GM12891 (cell line): ENCODE measurements at regions not wholly inside any gene's neighbourhood (a gene's known extent, or its start where the extent isn't known, plus 50 kb on each side); places are given as distances from the start of the nearest gene placed in this dataset.

Experiments
- PAX5 ChIP-seq: IDR thresholded peaks from 2 replicates; pipeline ENCODE4 v1.6.1; 2011; ENCODE audit warnings: low read length, moderate library complexity, mild to moderate bottlenecking; ENCODE audit not compliant: insufficient read depth, severe bottlenecking
- POLR2A ChIP-seq: IDR thresholded peaks from 2 replicates; pipeline ENCODE4 v1.6.1; 2011; ENCODE audit warnings: low read depth, low read length, control low read depth
- POLR2AphosphoS5 ChIP-seq: IDR thresholded peaks from 2 replicates; pipeline ENCODE4 v1.6.1; 2011; ENCODE audit warnings: low read depth, low read length, control low read depth
- TAF1 ChIP-seq: IDR thresholded peaks from 2 replicates; pipeline ENCODE4 v1.6.1; 2011; ENCODE audit warnings: low read depth, low read length, control low read depth

DNA sequence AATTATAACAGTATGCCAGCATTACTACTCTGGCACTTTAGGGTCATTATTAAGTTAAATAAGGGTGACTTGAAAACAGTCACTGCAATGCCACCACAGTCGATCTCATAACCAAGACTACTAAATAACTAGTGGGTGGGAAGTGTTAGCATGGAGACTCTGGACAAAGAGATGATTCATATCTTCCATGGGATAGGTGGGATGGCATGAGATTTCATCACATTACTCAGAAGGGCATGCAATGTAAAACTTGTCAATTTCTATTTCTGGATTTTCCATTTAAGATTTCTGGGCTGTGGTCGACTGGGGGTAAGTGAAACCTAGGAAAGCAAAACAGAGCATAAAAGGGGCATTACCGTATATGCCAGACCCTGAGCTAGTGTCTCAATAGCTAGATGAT is 538.9 kb upstream of the GRM7 start:
- TF ChIP-seq POLR2AphosphoS5, result no peak
- no peak for TF ChIP-seq POLR2A
- no peak for TF ChIP-seq PAX5
- no peak for TF ChIP-seq TAF1
